Activated CD8-positive, alpha-beta T cell treated with anti-CD3 and anti-CD28 coated beads for 36 hours (primary cell): ENCODE measurements at regions not wholly inside any gene's neighbourhood (a gene's known extent, or its start where the extent isn't known, plus 50 kb on each side); places are given as distances from the start of the nearest gene placed in this dataset.

Experiments used
- ATAC-seq: fragments of 200-7000 bp; cut with Tn5 transposase; one replicate; pipeline ENCODE4 v1.10.0; 2021; ENCODE audit warnings: mild to moderate bottlenecking, moderate library complexity
- CTCF ChIA-PET: fragments of 350-600 bp; sonication (Branson Sonifier 250); formaldehyde crosslinking; loops from one replicate; lab custom pipeline; 2021; ENCODE audit warnings: antibody characterized with exemption; lab: Charles Lee
- POLR2A ChIA-PET: fragments of 350-600 bp; sonication (Branson Sonifier 250); formaldehyde crosslinking; loops from one replicate; lab custom pipeline; 2021; ENCODE audit warnings: antibody characterized with exemption; lab: Charles Lee
- DNase-seq: peaks from one replicate; pipeline ENCODE4 v3.0.0-alpha.2; 2020
- H3K27ac Mint-ChIP-seq: one replicate; pipeline ENCODE4 v1.8.0; 2021; ENCODE audit warnings: mild to moderate bottlenecking, mixed read lengths
- H3K27me3 Mint-ChIP-seq: one replicate; pipeline ENCODE4 v1.8.0; 2021; ENCODE audit warnings: mixed read lengths
- H3K36me3 Mint-ChIP-seq: one replicate; pipeline ENCODE4 v1.8.0; 2021; ENCODE audit warnings: low read depth, mixed read lengths
- H3K4me1 Mint-ChIP-seq: one replicate; pipeline ENCODE4 v1.8.0; 2021; ENCODE audit warnings: low read depth, mixed read lengths
- H3K4me3 Mint-ChIP-seq: one replicate; pipeline ENCODE4 v1.8.0; 2021; ENCODE audit warnings: mild to moderate bottlenecking, moderate library complexity, mixed read lengths
- H3K9me3 Mint-ChIP-seq: one replicate; pipeline ENCODE4 v1.8.0; 2021; ENCODE audit warnings: mixed read lengths
- CTCF ChIP-seq: fragments of 200-600 bp; IDR thresholded peaks from one replicate; pipeline ENCODE4 v1.8.0; 2022; ENCODE audit warnings: antibody characterized with exemption, mild to moderate bottlenecking
- intact Hi-C: fragments of 100-400 bp; cut with micrococcal nuclease; formaldehyde crosslinking; loops from one replicate; pipeline ENCODE4 v1.10.0; 2022

DNA sequence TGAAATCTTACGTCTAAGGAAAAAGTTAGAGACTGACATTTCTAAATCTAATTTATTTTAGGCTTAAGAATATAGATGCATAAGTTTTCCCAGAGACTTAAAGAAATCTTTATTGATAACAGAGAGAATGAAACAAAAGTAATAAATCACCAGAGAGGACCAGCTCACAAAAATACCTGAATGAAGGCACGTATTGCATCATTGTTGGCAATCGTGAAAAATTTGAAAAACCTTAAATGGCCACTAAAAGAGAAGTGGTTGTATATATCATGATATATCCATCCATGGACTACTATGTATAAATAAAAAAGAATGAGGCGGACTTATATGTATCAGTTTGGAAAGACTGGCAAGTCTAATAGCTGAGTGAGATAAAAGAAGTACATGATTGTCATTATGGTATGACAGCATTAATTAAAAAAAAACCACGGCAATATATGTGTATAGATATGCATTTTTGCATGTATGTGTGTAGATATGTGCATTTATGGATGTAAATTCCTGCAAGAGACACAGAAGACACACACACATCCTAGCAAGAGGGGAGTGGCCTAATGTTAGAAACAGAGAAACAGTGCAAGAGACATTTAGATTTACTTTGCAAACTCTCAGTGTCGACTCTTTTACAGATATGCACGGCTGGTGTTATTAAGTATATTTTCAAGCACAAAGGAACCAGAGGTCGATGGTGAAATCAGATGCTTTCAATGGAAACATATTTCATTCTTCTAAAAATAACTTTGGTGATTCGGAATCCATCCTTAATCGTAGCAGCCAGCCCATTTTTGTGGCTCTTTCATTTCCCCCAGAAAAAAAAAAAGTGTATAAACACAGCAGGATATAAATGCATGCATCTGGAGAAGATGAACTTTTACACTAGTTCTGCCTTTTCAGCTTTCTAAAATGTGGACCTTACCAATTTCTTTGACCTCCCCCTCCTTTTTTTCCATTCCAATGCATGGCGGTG, 156.1 kb upstream of the SALL4 start:
- POLR2A ChIA-PET: no interaction called here
- H3K4me3 Mint-ChIP-seq: no peak overlapping the region
- no peak for ATAC-seq
- intact Hi-C loops: no loop called here
- no peak for DNase-seq
- peaks cover 1% of the 10 kb centered on the region for H3K9me3 Mint-ChIP-seq
- H3K36me3 Mint-ChIP-seq: no peaks in the 10 kb centered on the region
- peaks cover 13% of the 10 kb centered on the region for H3K27me3 Mint-ChIP-seq
- CTCF ChIA-PET: no interaction called here
- H3K4me1 Mint-ChIP-seq: peaks cover 4% of the 10 kb centered on the region
- no peak for TF ChIP-seq CTCF
- no peak overlapping the region for H3K27ac Mint-ChIP-seq

DNA sequence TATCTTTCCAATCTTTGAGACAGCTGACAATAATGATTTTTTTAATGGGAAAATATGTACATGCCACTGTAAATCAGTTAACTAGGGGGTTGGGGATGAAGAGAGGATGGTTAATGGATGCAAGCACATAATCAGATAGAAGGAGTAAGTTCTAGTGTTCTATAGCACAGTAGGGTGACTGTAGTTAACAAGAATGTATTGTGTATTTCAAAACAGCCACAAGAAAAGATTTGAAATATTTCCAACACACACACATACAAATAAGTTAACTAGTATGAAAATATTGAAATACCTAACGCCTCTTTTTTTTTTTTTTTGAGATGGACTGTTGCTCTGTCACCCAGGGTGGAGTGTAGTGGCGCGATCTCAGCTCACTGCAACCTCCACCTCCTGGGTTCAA, 153.4 kb upstream of the SALL4 start:
- Mint-ChIP-seq H3K27me3 (peaks cover 9% of the 10 kb centered on the region), H3K9me3 (peaks cover 1% of the 10 kb centered on the region), H3K27ac (no peak overlapping the region), H3K36me3 (no peaks in the 10 kb centered on the region), H3K4me3 (no peak overlapping the region), H3K4me1 (peaks cover 4% of the 10 kb centered on the region)
- CTCF ChIA-PET: no interaction called here
- POLR2A ChIA-PET: no interaction called here
- intact Hi-C loops: no loop called here
- DNase-seq (no peak), ATAC-seq (no peak)
- TF ChIP-seq CTCF: no peak

DNA sequence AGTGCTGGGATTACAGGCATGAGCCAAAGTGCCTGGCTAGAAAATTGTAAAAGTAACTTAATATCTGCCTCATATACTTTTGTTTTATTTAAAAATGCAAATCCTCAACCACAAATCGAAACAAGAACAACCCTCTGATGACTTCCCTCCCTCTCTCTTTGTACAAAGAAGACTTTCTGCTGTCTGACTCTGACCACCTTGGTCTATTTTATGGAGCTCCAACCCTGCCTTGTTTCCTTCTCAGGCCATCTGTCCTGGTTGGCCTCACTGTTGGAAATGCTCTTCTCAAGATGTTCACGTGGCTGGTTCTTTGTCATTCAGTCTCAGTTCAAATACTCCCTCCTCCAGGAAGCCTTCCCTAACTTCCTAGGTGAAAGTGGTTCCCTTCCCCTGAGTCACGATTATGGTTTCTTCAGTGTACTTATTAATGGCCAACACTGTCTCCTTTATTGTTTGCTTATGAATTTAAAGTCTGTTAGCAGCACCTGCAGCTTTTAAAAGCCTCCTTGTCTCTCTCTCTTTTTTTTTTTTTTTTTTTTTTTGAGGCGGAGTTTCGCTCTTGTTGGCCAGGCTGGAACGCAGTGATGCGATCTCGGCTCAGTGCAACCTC, 151.5 kb upstream of the SALL4 start:
- H3K4me3 Mint-ChIP-seq: no peak overlapping the region
- DNase-seq: no peak
- no peak overlapping the region for H3K27ac Mint-ChIP-seq
- peaks cover under 1% of the 10 kb centered on the region for H3K4me1 Mint-ChIP-seq
- no peak for ATAC-seq
- intact Hi-C loops: no loop called here
- peaks cover 6% of the 10 kb centered on the region for H3K27me3 Mint-ChIP-seq
- H3K9me3 Mint-ChIP-seq: peaks cover 1% of the 10 kb centered on the region
- ChIA-PET CTCF (no interaction called here), POLR2A (no interaction called here)
- no peaks in the 10 kb centered on the region for H3K36me3 Mint-ChIP-seq
- TF ChIP-seq CTCF: no peak

DNA sequence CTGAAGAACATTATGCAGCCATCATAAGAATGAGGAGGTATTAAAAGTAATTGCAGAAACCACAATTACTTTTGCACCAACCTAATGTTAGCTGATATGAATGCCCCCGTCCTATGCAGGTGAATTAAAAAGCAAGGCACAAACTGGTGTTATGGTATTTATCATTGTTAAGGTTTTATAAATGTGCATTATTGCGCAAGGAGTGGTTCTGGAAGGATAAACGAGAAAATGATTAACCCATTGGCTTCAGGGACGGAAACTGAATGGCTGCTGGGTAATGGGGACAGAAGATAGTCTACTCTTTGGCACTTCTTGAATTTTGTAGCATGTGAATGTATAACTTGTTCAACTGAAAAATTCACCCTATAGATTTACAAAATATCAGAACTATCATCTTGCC, 148.6 kb upstream of the SALL4 start:
- POLR2A ChIA-PET: no interaction called here
- H3K27ac Mint-ChIP-seq: no peak overlapping the region
- TF ChIP-seq CTCF: no peak
- H3K9me3 Mint-ChIP-seq: peaks cover 1% of the 10 kb centered on the region
- ATAC-seq (no peak), DNase-seq (no peak)
- H3K36me3 Mint-ChIP-seq: no peaks in the 10 kb centered on the region
- CTCF ChIA-PET: interaction anchor here (0.6 kb wide), 1 partner anchor 15 kb away, joined by 3 read pairs; no protein-coding TSS in a partner anchor
- peaks cover 4% of the 10 kb centered on the region for H3K27me3 Mint-ChIP-seq
- no peak overlapping the region for H3K4me3 Mint-ChIP-seq
- H3K4me1 Mint-ChIP-seq: no peaks in the 10 kb centered on the region
- intact Hi-C loops: no loop called here

- ChIA-PET POLR2A (interaction anchor here (1.2 kb wide), 1 partner anchor 8 kb away, joined by 5 read pairs; no protein-coding TSS in a partner anchor), CTCF (no interaction called here)
- Mint-ChIP-seq H3K4me3 (no peak overlapping the region), H3K27me3 (peaks cover 6% of the 10 kb centered on the region), H3K27ac (no peak overlapping the region), H3K36me3 (no peaks in the 10 kb centered on the region), H3K9me3 (no peaks in the 10 kb centered on the region), H3K4me1 (no peaks in the 10 kb centered on the region)
- no peak for ATAC-seq
- no peak for TF ChIP-seq CTCF
- intact Hi-C loops: no loop called here
- DNase-seq: no peak
Observed at GRCh38 chr20:51946586-51946985, 144.3 kb upstream of the SALL4 start.
